ENCODE measurements at regions not wholly inside any gene's neighbourhood (a gene's known extent, or its start where the extent isn't known, plus 50 kb on each side); places are given as distances from the start of the nearest gene placed in this dataset.

- DNase-seq: no peak
These were observed 283.2 kb upstream of the CLINT1 start for GRCh38 chr5:158142156-158142555.

GRCh38 chr5:158140120-158140731, 281.3 kb upstream of the CLINT1 start:
- DNase-seq: no peak

GRCh38 chr5:158139161-158139560, 280.2 kb upstream of the CLINT1 start:
- no peak for DNase-seq

- DNase-seq: no peak
These were observed 276.8 kb upstream of the CLINT1 start for GRCh38 chr5:158135682-158136179.

- no peak for DNase-seq
These were observed 274.4 kb upstream of the CLINT1 start for GRCh38 chr5:158133369-158133768.

- no peak for DNase-seq
These were observed 268.6 kb upstream of the CLINT1 start for GRCh38 chr5:158127536-158127935.

- no peak for DNase-seq
These were observed 267.8 kb upstream of the CLINT1 start for GRCh38 chr5:158126442-158127405.

- no peak for DNase-seq
These were observed 265.8 kb upstream of the CLINT1 start for GRCh38 chr5:158124606-158125316.

- no peak for DNase-seq
These were observed 264.6 kb upstream of the CLINT1 start for GRCh38 chr5:158123595-158123994.

GRCh38 chr5:158121678-158122077, 262.7 kb upstream of the CLINT1 start:
- DNase-seq: no peak

- no peak for DNase-seq
These were observed 261.8 kb upstream of the CLINT1 start for GRCh38 chr5:158120760-158121159.

GRCh38 chr5:158119961-158120723, 261.2 kb upstream of the CLINT1 start:
- DNase-seq: no peak

GRCh38 chr5:158117467-158118160, 258.7 kb upstream of the CLINT1 start:
- DNase-seq: no peak

- no peak for DNase-seq
These were observed 258.0 kb upstream of the CLINT1 start for GRCh38 chr5:158116965-158117364.

GRCh38 chr5:158115468-158115867, 256.5 kb upstream of the CLINT1 start:
- DNase-seq: no peak

- DNase-seq: no peak
These were observed 249.2 kb upstream of the CLINT1 start for GRCh38 chr5:158108177-158108576.

- DNase-seq: no peak
These were observed 241.5 kb upstream of the CLINT1 start for GRCh38 chr5:158100373-158100888.

- DNase-seq: no peak
These were observed 240.7 kb upstream of the CLINT1 start for GRCh38 chr5:158099571-158100105.

- DNase-seq: no peak
These were observed 237.9 kb upstream of the CLINT1 start for GRCh38 chr5:158096835-158097234.

GRCh38 chr5:158086856-158087255, 227.9 kb upstream of the CLINT1 start:
- DNase-seq: no peak

- DNase-seq: no peak
These were observed 225.3 kb upstream of the CLINT1 start for GRCh38 chr5:158084292-158084691.
